HCT116 (cell line): ENCODE measurements at regions not wholly inside any gene's neighbourhood (a gene's known extent, or its start where the extent isn't known, plus 50 kb on each side); places are given as distances from the start of the nearest gene placed in this dataset.

Experiments used
- ATAC-seq: fragments of 200-7000 bp; cut with Tn5 transposase; 2 replicates; pipeline ENCODE4 v1.9.1; 2020; ENCODE audit warnings: mild to moderate bottlenecking, moderate library complexity
- BruUV-seq: library from RNA; stranded (reverse); fragments of 400-500 nt; replicated peaks from 2 replicates; lab custom pipeline; 2021; lab: Mats Ljungman, UMichigan
- CTCF ChIA-PET: fragments of 300-600 bp; sonication (Branson Sonifier 250); formaldehyde crosslinking; loops from one replicate; lab custom pipeline; 2021; ENCODE audit warnings: antibody characterized with exemption; lab: Charles Lee
- POLR2A ChIA-PET: fragments of 300-600, 350-600 bp; sonication (Branson Sonifier 250); formaldehyde crosslinking; loops from one replicate; lab custom pipeline; 2021; ENCODE audit warnings: antibody characterized with exemption; lab: Charles Lee
- RAD21 ChIA-PET, 2 experiments: fragments of 300-600 bp; sonication (Branson Sonifier 250); formaldehyde crosslinking; loops; one replicate each; lab custom pipeline; 2023; ENCODE audit warnings: low total read pairs in 2 of 2; ENCODE audit not compliant: uncharacterized antibody in 2 of 2, unreplicated experiment in 2 of 2, low non-redundant PET in 1 of 2; lab: Charles Lee
- DNase-seq: peaks from one replicate; pipeline ENCODE4 v3.0.0-alpha.2; 2010; ENCODE audit warnings: low read depth, low spot score
- H2AFZ ChIP-seq: fragments of 200-600 bp; shearing (Covaris generic), sonication (generic); 2 replicates; pipeline ENCODE4 v1.6.1; 2017; ENCODE audit warnings: low read depth, mixed run types, mixed read lengths, antibody characterized with exemption, low read length; ENCODE audit not compliant: poor library complexity, severe bottlenecking
- H3K27ac ChIP-seq: 2 replicates; pipeline ENCODE4 v1.5.1; 2012; ENCODE audit warnings: low read depth, low read length
- H3K27me3 ChIP-seq: fragments of 200-600 bp; sonication (generic); 2 replicates; pipeline ENCODE4 v1.6.1; 2016; ENCODE audit warnings: mixed run types, low read length, mixed read lengths; ENCODE audit not compliant: insufficient read depth
- H3K36me3 ChIP-seq, 2 experiments: fragments of 200-500 bp in 1 of 2; fragments of 200-600 bp in 1 of 2; sonication (Bioruptor generic) in 1 of 2; sonication (generic) in 1 of 2; 2 replicates each; pipeline versions ENCODE4 v1.5.1 to v1.6.1; 2014 to 2016; ENCODE audit warnings: low read length in 2 of 2, inconsistent platforms in 1 of 2, mixed read lengths in 1 of 2, mixed run types in 1 of 2; ENCODE audit not compliant: insufficient read depth in 2 of 2, control insufficient read depth in 1 of 2
- H3K4me1 ChIP-seq, 2 experiments: fragments of 200-600 bp in 1 of 2; sonication (generic) in 1 of 2; 2 replicates each; pipeline versions ENCODE4 v1.5.1 to v1.6.1; 2012 to 2017; ENCODE audit warnings: low read length in 2 of 2, inconsistent platforms in 1 of 2, mild to moderate bottlenecking in 1 of 2, mixed read lengths in 1 of 2, mixed run types in 1 of 2, moderate library complexity in 1 of 2; ENCODE audit not compliant: insufficient read depth in 2 of 2, control insufficient read depth in 1 of 2
- H3K4me2 ChIP-seq: fragments of 200-600 bp; sonication (generic); 2 replicates; pipeline ENCODE4 v1.6.1; 2017; ENCODE audit warnings: mixed run types, low read length, mixed read lengths
- H3K4me3 ChIP-seq, 2 experiments: fragments of 200-600 bp in 1 of 2; sonication (generic) in 1 of 2; replicated peaks in 1 of 2; 2 replicates each; pipeline ENCODE4 v1.5.1; 2011 to 2016; ENCODE audit warnings: low read length in 2 of 2, control low read depth in 1 of 2, low read depth in 1 of 2, mild to moderate bottlenecking in 1 of 2, mixed read lengths in 1 of 2, mixed run types in 1 of 2
- H3K79me2 ChIP-seq: fragments of 200-600 bp; sonication (generic); 2 replicates; pipeline ENCODE4 v1.6.1; 2017; ENCODE audit warnings: mild to moderate bottlenecking, mixed run types, low read length, moderate library complexity, mixed read lengths; ENCODE audit not compliant: insufficient read depth
- H3K9ac ChIP-seq: fragments of 200-600 bp; sonication (generic); 2 replicates; pipeline ENCODE4 v1.6.1; 2016; ENCODE audit warnings: low read length, mixed read lengths
- H3K9me2 ChIP-seq: fragments of 200-600 bp; sonication (generic), shearing (Covaris generic); 2 replicates; pipeline ENCODE4 v1.6.1; 2017; ENCODE audit warnings: mixed run types, mild to moderate bottlenecking, moderate library complexity; ENCODE audit not compliant: insufficient read depth
- H3K9me3 ChIP-seq, 2 experiments: fragments of 200-500 bp in 1 of 2; fragments of 200-600 bp in 1 of 2; sonication (Bioruptor generic) in 1 of 2; sonication (generic) in 1 of 2; 2 replicates each; pipeline ENCODE4 v1.6.1; 2014 to 2017; ENCODE audit warnings: low read length in 2 of 2, mixed read lengths in 2 of 2, inconsistent platforms in 1 of 2, low read depth in 1 of 2, mild to moderate bottlenecking in 1 of 2, mixed run types in 1 of 2, moderate library complexity in 1 of 2; ENCODE audit not compliant: control insufficient read depth in 1 of 2, insufficient read depth in 1 of 2
- H4K20me1 ChIP-seq: fragments of 200-600 bp; sonication (generic), shearing (Covaris generic); 2 replicates; pipeline ENCODE4 v1.6.1; 2017; ENCODE audit warnings: mixed run types, mild to moderate bottlenecking, moderate library complexity; ENCODE audit not compliant: insufficient read depth
- CBX3 ChIP-seq: IDR thresholded peaks from 2 replicates; pipeline ENCODE4 v1.6.1; 2012; ENCODE audit warnings: low read depth
- CEBPB ChIP-seq: IDR thresholded peaks from 2 replicates; pipeline ENCODE4 v1.6.1; 2012; ENCODE audit warnings: low read depth
- EGR1 ChIP-seq: IDR thresholded peaks from 2 replicates; pipeline ENCODE4 v1.6.1; 2012; ENCODE audit warnings: low read depth
- FOSL1 ChIP-seq: IDR thresholded peaks from 2 replicates; pipeline ENCODE4 v1.6.1; 2012; ENCODE audit warnings: low read depth
- JUND ChIP-seq: IDR thresholded peaks from 2 replicates; pipeline ENCODE4 v1.6.1; 2012
- POLR2A ChIP-seq: IDR thresholded peaks from 2 replicates; pipeline ENCODE4 v1.7.0; 2011; ENCODE audit warnings: borderline replicate concordance; ENCODE audit not compliant: insufficient read depth, insufficient read length; ENCODE audit errors: extremely low read depth
- SIN3A ChIP-seq: IDR thresholded peaks from 2 replicates; pipeline ENCODE4 v1.6.1; 2012; ENCODE audit warnings: low read depth
- ZFX ChIP-seq: fragments of 450-650 bp; IDR thresholded peaks from 2 replicates; pipeline ENCODE4 v1.6.1; 2017
- ZNF274 ChIP-seq: fragments of 200-500 bp; sonication (Bioruptor generic); IDR thresholded peaks from 2 replicates; pipeline ENCODE4 v1.6.1; 2014; ENCODE audit warnings: mild to moderate bottlenecking, low read depth, low read length, inconsistent platforms
- intact Hi-C: fragments of 100-400 bp; cut with micrococcal nuclease; formaldehyde crosslinking; loops from 2 replicates; pipeline ENCODE4 v1.10.0; 2022
- TF ChIP-seq, protein P1 (sequence below), 3 experiments: fragments of 200-600 bp in 1 of 3; sonication (generic) in 1 of 3; IDR thresholded peaks in 2 of 3; conservative IDR thresholded peaks in 1 of 3; 2 replicates each; pipeline ENCODE4 v1.5.1; 2012 to 2017; ENCODE audit warnings: low read depth in 2 of 3, low read length in 2 of 3, antibody characterized with exemption in 1 of 3, borderline replicate concordance in 1 of 3, control low read depth in 1 of 3, mild to moderate bottlenecking in 1 of 3, mixed read lengths in 1 of 3, mixed run types in 1 of 3, moderate library complexity in 1 of 3; ENCODE audit not compliant: insufficient read depth in 1 of 3
- TF ChIP-seq, protein P2 (sequence below): IDR thresholded peaks from 2 replicates; pipeline ENCODE4 v1.6.1; 2011; ENCODE audit warnings: mild to moderate bottlenecking, low read length, moderate library complexity; ENCODE audit not compliant: insufficient replicate concordance; ENCODE audit errors: extremely low read depth
- TF ChIP-seq, protein P3 (sequence below): IDR thresholded peaks from 2 replicates; pipeline ENCODE4 v1.6.1; 2012
- TF ChIP-seq, protein P4 (sequence below): IDR thresholded peaks from 2 replicates; pipeline ENCODE4 v1.6.1; 2012

- TF ChIP-seq, protein P1, sequence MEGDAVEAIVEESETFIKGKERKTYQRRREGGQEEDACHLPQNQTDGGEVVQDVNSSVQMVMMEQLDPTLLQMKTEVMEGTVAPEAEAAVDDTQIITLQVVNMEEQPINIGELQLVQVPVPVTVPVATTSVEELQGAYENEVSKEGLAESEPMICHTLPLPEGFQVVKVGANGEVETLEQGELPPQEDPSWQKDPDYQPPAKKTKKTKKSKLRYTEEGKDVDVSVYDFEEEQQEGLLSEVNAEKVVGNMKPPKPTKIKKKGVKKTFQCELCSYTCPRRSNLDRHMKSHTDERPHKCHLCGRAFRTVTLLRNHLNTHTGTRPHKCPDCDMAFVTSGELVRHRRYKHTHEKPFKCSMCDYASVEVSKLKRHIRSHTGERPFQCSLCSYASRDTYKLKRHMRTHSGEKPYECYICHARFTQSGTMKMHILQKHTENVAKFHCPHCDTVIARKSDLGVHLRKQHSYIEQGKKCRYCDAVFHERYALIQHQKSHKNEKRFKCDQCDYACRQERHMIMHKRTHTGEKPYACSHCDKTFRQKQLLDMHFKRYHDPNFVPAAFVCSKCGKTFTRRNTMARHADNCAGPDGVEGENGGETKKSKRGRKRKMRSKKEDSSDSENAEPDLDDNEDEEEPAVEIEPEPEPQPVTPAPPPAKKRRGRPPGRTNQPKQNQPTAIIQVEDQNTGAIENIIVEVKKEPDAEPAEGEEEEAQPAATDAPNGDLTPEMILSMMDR (IDR thresholded peaks at IDR 0.05 in 2 of 3, conservative IDR thresholded peaks at IDR 0.05 in 1 of 3; ENCODE audit: borderline replicate concordance in 1 of 3, insufficient read depth in 1 of 3, low read depth in 2 of 3, low read length in 2 of 3), result no peak
- TF ChIP-seq FOSL1 (no peak), EGR1 (no peak), ZFX (no peak), CBX3 (no peak), ZNF274 (no peak)
- TF ChIP-seq, protein P2, sequence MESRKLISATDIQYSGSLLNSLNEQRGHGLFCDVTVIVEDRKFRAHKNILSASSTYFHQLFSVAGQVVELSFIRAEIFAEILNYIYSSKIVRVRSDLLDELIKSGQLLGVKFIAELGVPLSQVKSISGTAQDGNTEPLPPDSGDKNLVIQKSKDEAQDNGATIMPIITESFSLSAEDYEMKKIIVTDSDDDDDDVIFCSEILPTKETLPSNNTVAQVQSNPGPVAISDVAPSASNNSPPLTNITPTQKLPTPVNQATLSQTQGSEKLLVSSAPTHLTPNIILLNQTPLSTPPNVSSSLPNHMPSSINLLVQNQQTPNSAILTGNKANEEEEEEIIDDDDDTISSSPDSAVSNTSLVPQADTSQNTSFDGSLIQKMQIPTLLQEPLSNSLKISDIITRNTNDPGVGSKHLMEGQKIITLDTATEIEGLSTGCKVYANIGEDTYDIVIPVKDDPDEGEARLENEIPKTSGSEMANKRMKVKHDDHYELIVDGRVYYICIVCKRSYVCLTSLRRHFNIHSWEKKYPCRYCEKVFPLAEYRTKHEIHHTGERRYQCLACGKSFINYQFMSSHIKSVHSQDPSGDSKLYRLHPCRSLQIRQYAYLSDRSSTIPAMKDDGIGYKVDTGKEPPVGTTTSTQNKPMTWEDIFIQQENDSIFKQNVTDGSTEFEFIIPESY, result no peak
- TF ChIP-seq, protein P3, sequence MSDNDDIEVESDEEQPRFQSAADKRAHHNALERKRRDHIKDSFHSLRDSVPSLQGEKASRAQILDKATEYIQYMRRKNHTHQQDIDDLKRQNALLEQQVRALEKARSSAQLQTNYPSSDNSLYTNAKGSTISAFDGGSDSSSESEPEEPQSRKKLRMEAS, result no peak
Measured at GRCh38 chr1:189847613-189848012, 630.1 kb downstream of the BRINP3 start (continued).

- Histone ChIP-seq H3K4me2 (no peak overlapping the region), H3K79me2 (no peaks in the 10 kb centered on the region), H3K27ac (no peak overlapping the region), H3K36me3 (no peaks in the 10 kb centered on the region), H3K9me3 (no peaks in the 10 kb centered on the region), H2AFZ (no peak overlapping the region), H3K4me1 (no peaks in the 10 kb centered on the region), H4K20me1 (no peaks in the 10 kb centered on the region), H3K9ac (no peak overlapping the region), H3K9me2 (no peaks in the 10 kb centered on the region), H3K27me3 (no peaks in the 10 kb centered on the region), H3K4me3 (no peak overlapping the region)
- ChIA-PET RAD21 (no interaction called here), CTCF (no interaction called here), POLR2A (no interaction called here)
- BruUV-seq, result no TSS peak
- ATAC-seq (no peak), DNase-seq (no peak)
- TF ChIP-seq CEBPB (no peak), POLR2A (no peak), JUND (no peak), EGR1 (no peak), SIN3A (no peak)
- TF ChIP-seq, protein P4, sequence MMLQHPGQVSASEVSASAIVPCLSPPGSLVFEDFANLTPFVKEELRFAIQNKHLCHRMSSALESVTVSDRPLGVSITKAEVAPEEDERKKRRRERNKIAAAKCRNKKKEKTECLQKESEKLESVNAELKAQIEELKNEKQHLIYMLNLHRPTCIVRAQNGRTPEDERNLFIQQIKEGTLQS, result no peak
- TF ChIP-seq, protein P1 (IDR thresholded peaks at IDR 0.05 in 2 of 3, conservative IDR thresholded peaks at IDR 0.05 in 1 of 3; ENCODE audit: borderline replicate concordance in 1 of 3, insufficient read depth in 1 of 3, low read depth in 2 of 3, low read length in 2 of 3), result no peak
- intact Hi-C loops, result no loop called here
Measured at GRCh38 chr1:189851806-189852367, 625.8 kb downstream of the BRINP3 start.
